ENCODE measurements at regions not wholly inside any gene's neighbourhood (a gene's known extent, or its start where the extent isn't known, plus 50 kb on each side); places are given as distances from the start of the nearest gene placed in this dataset.

DNA sequence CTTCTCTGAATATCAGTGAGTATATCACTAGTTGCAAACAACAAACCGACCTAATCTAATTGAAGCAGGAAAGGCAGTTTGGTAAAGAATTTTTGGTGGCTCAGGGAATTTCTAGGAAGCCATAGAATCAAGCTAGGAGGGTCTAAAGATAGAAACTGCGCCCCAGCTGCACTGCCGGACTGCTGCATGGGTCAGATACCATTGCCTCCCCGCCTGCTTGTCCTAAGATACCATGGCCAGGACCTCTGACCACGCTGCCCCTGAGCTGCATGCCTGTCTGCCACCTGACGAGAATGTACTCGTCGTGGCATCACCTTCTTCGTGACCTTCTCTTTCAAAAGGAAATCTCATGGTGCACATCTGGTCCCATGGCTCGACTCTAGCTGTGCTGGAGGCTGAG lies 439.0 kb downstream of the ZSWIM6 start (continued):
- TF ChIP-seq, protein P1, sequence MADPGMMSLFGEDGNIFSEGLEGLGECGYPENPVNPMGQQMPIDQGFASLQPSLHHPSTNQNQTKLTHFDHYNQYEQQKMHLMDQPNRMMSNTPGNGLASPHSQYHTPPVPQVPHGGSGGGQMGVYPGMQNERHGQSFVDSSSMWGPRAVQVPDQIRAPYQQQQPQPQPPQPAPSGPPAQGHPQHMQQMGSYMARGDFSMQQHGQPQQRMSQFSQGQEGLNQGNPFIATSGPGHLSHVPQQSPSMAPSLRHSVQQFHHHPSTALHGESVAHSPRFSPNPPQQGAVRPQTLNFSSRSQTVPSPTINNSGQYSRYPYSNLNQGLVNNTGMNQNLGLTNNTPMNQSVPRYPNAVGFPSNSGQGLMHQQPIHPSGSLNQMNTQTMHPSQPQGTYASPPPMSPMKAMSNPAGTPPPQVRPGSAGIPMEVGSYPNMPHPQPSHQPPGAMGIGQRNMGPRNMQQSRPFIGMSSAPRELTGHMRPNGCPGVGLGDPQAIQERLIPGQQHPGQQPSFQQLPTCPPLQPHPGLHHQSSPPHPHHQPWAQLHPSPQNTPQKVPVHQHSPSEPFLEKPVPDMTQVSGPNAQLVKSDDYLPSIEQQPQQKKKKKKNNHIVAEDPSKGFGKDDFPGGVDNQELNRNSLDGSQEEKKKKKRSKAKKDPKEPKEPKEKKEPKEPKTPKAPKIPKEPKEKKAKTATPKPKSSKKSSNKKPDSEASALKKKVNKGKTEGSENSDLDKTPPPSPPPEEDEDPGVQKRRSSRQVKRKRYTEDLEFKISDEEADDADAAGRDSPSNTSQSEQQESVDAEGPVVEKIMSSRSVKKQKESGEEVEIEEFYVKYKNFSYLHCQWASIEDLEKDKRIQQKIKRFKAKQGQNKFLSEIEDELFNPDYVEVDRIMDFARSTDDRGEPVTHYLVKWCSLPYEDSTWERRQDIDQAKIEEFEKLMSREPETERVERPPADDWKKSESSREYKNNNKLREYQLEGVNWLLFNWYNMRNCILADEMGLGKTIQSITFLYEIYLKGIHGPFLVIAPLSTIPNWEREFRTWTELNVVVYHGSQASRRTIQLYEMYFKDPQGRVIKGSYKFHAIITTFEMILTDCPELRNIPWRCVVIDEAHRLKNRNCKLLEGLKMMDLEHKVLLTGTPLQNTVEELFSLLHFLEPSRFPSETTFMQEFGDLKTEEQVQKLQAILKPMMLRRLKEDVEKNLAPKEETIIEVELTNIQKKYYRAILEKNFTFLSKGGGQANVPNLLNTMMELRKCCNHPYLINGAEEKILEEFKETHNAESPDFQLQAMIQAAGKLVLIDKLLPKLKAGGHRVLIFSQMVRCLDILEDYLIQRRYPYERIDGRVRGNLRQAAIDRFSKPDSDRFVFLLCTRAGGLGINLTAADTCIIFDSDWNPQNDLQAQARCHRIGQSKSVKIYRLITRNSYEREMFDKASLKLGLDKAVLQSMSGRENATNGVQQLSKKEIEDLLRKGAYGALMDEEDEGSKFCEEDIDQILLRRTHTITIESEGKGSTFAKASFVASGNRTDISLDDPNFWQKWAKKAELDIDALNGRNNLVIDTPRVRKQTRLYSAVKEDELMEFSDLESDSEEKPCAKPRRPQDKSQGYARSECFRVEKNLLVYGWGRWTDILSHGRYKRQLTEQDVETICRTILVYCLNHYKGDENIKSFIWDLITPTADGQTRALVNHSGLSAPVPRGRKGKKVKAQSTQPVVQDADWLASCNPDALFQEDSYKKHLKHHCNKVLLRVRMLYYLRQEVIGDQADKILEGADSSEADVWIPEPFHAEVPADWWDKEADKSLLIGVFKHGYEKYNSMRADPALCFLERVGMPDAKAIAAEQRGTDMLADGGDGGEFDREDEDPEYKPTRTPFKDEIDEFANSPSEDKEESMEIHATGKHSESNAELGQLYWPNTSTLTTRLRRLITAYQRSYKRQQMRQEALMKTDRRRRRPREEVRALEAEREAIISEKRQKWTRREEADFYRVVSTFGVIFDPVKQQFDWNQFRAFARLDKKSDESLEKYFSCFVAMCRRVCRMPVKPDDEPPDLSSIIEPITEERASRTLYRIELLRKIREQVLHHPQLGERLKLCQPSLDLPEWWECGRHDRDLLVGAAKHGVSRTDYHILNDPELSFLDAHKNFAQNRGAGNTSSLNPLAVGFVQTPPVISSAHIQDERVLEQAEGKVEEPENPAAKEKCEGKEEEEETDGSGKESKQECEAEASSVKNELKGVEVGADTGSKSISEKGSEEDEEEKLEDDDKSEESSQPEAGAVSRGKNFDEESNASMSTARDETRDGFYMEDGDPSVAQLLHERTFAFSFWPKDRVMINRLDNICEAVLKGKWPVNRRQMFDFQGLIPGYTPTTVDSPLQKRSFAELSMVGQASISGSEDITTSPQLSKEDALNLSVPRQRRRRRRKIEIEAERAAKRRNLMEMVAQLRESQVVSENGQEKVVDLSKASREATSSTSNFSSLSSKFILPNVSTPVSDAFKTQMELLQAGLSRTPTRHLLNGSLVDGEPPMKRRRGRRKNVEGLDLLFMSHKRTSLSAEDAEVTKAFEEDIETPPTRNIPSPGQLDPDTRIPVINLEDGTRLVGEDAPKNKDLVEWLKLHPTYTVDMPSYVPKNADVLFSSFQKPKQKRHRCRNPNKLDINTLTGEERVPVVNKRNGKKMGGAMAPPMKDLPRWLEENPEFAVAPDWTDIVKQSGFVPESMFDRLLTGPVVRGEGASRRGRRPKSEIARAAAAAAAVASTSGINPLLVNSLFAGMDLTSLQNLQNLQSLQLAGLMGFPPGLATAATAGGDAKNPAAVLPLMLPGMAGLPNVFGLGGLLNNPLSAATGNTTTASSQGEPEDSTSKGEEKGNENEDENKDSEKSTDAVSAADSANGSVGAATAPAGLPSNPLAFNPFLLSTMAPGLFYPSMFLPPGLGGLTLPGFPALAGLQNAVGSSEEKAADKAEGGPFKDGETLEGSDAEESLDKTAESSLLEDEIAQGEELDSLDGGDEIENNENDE (IDR thresholded peaks at IDR 0.05; ENCODE audit: insufficient replicate concordance, low read length) = no peak
- TF ChIP-seq TCF12 (IDR thresholded peaks at IDR 0.05; ENCODE audit: low read depth, low read length) (no peak), TEAD4 (IDR thresholded peaks at IDR 0.05; ENCODE audit: low read depth, low read length) (no peak), HDAC2 (IDR thresholded peaks at IDR 0.05; ENCODE audit: borderline replicate concordance in 1 of 2, low read depth in 2 of 2, low read length in 2 of 2) (no peak), NANOG (IDR thresholded peaks at IDR 0.05; ENCODE audit: insufficient read depth, low read depth, low read length, poor library complexity, severe bottlenecking) (no peak), POU5F1 (IDR thresholded peaks at IDR 0.05; ENCODE audit: low read depth, low read length) (no peak), EZH2 (IDR thresholded peaks at IDR 0.05; ENCODE audit: low read depth, low read length, severe bottlenecking) (no peak)
- TF ChIP-seq, protein P2, sequence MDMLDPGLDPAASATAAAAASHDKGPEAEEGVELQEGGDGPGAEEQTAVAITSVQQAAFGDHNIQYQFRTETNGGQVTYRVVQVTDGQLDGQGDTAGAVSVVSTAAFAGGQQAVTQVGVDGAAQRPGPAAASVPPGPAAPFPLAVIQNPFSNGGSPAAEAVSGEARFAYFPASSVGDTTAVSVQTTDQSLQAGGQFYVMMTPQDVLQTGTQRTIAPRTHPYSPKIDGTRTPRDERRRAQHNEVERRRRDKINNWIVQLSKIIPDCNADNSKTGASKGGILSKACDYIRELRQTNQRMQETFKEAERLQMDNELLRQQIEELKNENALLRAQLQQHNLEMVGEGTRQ (IDR thresholded peaks at IDR 0.05; ENCODE audit: low read length) = no peak
- TF ChIP-seq, protein P3, sequence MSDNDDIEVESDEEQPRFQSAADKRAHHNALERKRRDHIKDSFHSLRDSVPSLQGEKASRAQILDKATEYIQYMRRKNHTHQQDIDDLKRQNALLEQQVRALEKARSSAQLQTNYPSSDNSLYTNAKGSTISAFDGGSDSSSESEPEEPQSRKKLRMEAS (IDR thresholded peaks at IDR 0.05) = no peak
- TF ChIP-seq, protein P4, sequence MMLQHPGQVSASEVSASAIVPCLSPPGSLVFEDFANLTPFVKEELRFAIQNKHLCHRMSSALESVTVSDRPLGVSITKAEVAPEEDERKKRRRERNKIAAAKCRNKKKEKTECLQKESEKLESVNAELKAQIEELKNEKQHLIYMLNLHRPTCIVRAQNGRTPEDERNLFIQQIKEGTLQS (IDR thresholded peaks at IDR 0.05; ENCODE audit: insufficient read depth, low read depth, low read length) = no peak
